Ascending aorta (tissue), 2 donors: ENCODE measurements at regions not wholly inside any gene's neighbourhood (a gene's known extent, or its start where the extent isn't known, plus 50 kb on each side); places are given as distances from the start of the nearest gene placed in this dataset.

ENCODE experiments used
- DNase-seq, 2 donors: peaks; one replicate each; pipeline ENCODE4 v3.0.0-alpha.2; 2019; ENCODE audit warnings: low spot score in 2 of 2
- H3K27ac ChIP-seq, 2 donors: fragments of 200-600 bp; sonication (generic); one replicate each; pipeline ENCODE4 v1.5.1; 2016 to 2017; ENCODE audit warnings: mild to moderate bottlenecking in 1 of 2
- H3K27me3 ChIP-seq: fragments of 200-600 bp; sonication (generic); one replicate; pipeline ENCODE4 v1.5.1; 2017
- H3K36me3 ChIP-seq, 2 donors: fragments of 200-600 bp; sonication (generic); one replicate each; pipeline ENCODE4 v1.5.1; 2016
- H3K4me1 ChIP-seq, 2 donors: fragments of 200-600 bp; sonication (generic); one replicate each; pipeline ENCODE4 v1.5.1; 2016 to 2017; ENCODE audit warnings: mild to moderate bottlenecking in 1 of 2
- H3K4me3 ChIP-seq, 2 donors: fragments of 200-600 bp; sonication (generic); one replicate each; pipeline ENCODE4 v1.5.1; 2016 to 2017; ENCODE audit warnings: mild to moderate bottlenecking in 1 of 2
- H3K9me3 ChIP-seq, 2 donors: fragments of 200-600 bp; sonication (generic); one replicate each; pipeline ENCODE4 v1.5.1; 2016
- CTCF ChIP-seq, 3 experiments: fragments of 200-600 bp in 2 of 3; fragments of 450-650 bp in 1 of 3; sonication (generic) in 2 of 3; IDR thresholded peaks; one replicate each; pipeline ENCODE4 v1.5.1; 2016 to 2019; ENCODE audit warnings: antibody characterized with exemption in 3 of 3, mild to moderate bottlenecking in 1 of 3, moderate library complexity in 1 of 3
- intact Hi-C: fragments of 100-400 bp; cut with DNase I; formaldehyde crosslinking; loops from one replicate; pipeline ENCODE4 v1.15.1; 2023

DNA sequence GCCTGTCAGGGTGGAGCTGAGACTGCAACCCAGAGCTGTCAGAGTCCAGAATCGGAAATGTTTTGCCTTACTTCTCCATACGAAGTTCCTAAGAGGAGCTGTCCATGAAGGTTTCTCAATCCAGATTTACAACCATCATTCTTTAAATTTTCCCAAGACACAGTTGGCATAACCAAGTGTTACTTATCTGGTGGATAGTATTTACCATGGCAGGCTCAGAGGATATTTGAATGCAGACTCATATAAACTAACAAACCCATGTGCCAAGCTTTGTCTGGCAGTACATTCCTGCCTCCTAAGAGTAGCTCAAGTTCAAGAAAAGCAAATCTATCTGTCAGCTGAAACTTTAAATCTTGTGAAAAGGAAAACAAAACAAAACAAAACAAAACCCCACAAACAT is 267.9 kb downstream of the ZNF326 start:
- no peaks in the 10 kb centered on the region for H3K9me3 ChIP-seq
- peak in 1 of 2 donors; percentile 67 for DNase-seq
- TF ChIP-seq CTCF (IDR thresholded peaks at IDR 0.05), result no peak
- H3K4me3 ChIP-seq, result no peak overlapping the region
- no peaks in the 10 kb centered on the region for H3K27me3 ChIP-seq
- intact Hi-C loops, result loop anchor here (5.0 kb wide), 2 partner anchors 105 to 125 kb away; no protein-coding TSS in a partner anchor
- no peaks in the 10 kb centered on the region for H3K36me3 ChIP-seq
- H3K4me1 ChIP-seq, result peaks cover 0 to 9% of the 10 kb centered on the region in 2 donors
- H3K27ac ChIP-seq, result no peak overlapping the region

- H3K4me3 ChIP-seq, result no peak overlapping the region
- H3K4me1 ChIP-seq, result peaks cover 0 to 9% of the 10 kb centered on the region in 2 donors
- no peaks in the 10 kb centered on the region for H3K36me3 ChIP-seq
- no peak for DNase-seq
- no peaks in the 10 kb centered on the region for H3K27me3 ChIP-seq
- TF ChIP-seq CTCF (IDR thresholded peaks at IDR 0.05), result no peak
- H3K9me3 ChIP-seq, result no peaks in the 10 kb centered on the region
- intact Hi-C loops, result loop anchor here (5.0 kb wide), 2 partner anchors 105 to 125 kb away; no protein-coding TSS in a partner anchor
- H3K27ac ChIP-seq, result peak overlapping the region in 1 of 2 donors; percentile 14
Measured at GRCh38 chr1:90262286-90262685, 267.4 kb downstream of the ZNF326 start.

- Histone ChIP-seq H3K36me3 (no peaks in the 10 kb centered on the region), H3K27me3 (no peaks in the 10 kb centered on the region), H3K4me3 (no peak overlapping the region), H3K27ac (no peak overlapping the region), H3K4me1 (no peaks in the 10 kb centered on the region), H3K9me3 (no peaks in the 10 kb centered on the region)
- intact Hi-C loops, result no loop called here
- TF ChIP-seq CTCF (IDR thresholded peaks at IDR 0.05), result no peak
- DNase-seq, result no peak
Measured at GRCh38 chr1:90246069-90246468, 251.2 kb downstream of the ZNF326 start.

DNA sequence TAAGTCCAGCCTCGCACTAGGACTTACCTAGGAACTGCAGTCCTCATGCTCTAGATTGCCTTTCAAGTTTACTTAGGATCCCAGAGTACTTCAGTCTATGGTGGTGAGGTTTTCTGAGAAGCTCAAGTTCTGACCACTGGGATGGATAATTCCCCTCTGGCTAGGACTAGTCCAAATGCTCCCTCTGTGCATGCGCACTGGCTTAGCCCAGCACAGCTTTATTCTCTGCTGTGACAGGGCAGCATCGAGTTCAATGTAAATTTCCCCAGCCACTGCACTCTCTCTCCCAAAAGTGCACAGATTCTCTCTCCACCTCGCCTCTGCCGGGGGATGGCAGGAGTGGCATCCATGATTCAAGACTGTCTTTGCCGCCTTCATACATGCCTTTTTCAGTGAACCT is 241.6 kb downstream of the ZNF326 start:
- no peak overlapping the region for H3K4me3 ChIP-seq
- DNase-seq, result no peak
- no peak overlapping the region for H3K27ac ChIP-seq
- H3K4me1 ChIP-seq, result no peaks in the 10 kb centered on the region
- no peaks in the 10 kb centered on the region for H3K27me3 ChIP-seq
- intact Hi-C loops, result no loop called here
- H3K9me3 ChIP-seq, result no peaks in the 10 kb centered on the region
- no peaks in the 10 kb centered on the region for H3K36me3 ChIP-seq
- no peak for TF ChIP-seq CTCF (IDR thresholded peaks at IDR 0.05)

DNA sequence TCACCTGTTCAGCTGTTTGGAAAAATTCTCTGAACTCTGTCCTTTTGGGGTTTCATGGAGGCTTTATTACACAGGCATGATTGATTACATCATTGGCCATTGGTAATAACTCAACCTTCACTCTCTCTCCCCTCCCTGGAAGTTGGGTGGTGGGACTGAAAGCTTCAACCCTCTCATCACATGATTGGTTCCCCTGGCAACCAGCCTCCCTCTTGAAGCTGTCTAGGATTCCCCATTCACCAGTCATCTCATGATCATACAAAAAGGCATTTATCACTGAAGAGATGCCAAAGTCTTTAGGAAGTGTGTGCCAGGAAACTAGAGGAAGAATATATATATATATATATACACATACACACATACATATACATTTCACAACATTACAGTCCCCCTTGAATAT is 228.5 kb downstream of the ZNF326 start:
- Histone ChIP-seq H3K4me3 (no peak overlapping the region), H3K27ac (no peak overlapping the region), H3K36me3 (no peaks in the 10 kb centered on the region), H3K4me1 (no peaks in the 10 kb centered on the region), H3K27me3 (no peaks in the 10 kb centered on the region), H3K9me3 (no peaks in the 10 kb centered on the region)
- no peak for TF ChIP-seq CTCF (IDR thresholded peaks at IDR 0.05)
- intact Hi-C loops, result no loop called here
- no peak for DNase-seq
